Stomach (tissue), 4 donors: ENCODE measurements at regions not wholly inside any gene's neighbourhood (a gene's known extent, or its start where the extent isn't known, plus 50 kb on each side); places are given as distances from the start of the nearest gene placed in this dataset.

Experiments
- POLR2A ChIP-seq, 4 donors: fragments of 450-650 bp; IDR thresholded peaks; one replicate each; pipeline ENCODE4 v1.6.1; 2016; ENCODE audit warnings: antibody characterized with exemption in 4 of 4, control low read depth in 2 of 4, mild to moderate bottlenecking in 1 of 4, moderate library complexity in 1 of 4
- TF ChIP-seq, protein P1 (sequence below), 7 experiments: fragments of 450-650 bp in 4 of 7; fragments of 200-600 bp in 3 of 7; sonication (generic) in 3 of 7; IDR thresholded peaks; one replicate each; pipeline ENCODE4 v1.5.1; 2016 to 2019; ENCODE audit warnings: antibody characterized with exemption in 7 of 7, control low read depth in 2 of 7, mild to moderate bottlenecking in 1 of 7

DNA sequence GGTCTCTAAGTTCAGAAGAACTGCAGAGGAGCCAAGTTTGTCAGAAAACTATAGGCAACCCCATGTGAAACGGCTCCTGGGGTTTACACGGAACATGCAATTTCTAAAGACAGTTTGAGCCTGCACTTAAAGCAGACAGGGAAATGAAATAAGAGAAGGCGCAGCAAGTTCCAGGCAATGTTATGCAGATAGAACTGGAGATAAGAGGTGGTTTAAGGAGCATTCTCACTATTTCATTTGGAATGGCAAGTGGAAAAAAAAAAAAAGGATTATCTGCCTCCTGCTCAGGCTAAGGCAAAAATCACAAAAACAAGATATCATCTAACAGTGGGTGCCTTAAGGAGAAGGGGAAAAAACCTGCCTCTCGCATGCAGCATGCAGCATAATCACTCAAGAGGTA, 2252.4 kb downstream of the MAT2B start:
- TF ChIP-seq, protein P1, sequence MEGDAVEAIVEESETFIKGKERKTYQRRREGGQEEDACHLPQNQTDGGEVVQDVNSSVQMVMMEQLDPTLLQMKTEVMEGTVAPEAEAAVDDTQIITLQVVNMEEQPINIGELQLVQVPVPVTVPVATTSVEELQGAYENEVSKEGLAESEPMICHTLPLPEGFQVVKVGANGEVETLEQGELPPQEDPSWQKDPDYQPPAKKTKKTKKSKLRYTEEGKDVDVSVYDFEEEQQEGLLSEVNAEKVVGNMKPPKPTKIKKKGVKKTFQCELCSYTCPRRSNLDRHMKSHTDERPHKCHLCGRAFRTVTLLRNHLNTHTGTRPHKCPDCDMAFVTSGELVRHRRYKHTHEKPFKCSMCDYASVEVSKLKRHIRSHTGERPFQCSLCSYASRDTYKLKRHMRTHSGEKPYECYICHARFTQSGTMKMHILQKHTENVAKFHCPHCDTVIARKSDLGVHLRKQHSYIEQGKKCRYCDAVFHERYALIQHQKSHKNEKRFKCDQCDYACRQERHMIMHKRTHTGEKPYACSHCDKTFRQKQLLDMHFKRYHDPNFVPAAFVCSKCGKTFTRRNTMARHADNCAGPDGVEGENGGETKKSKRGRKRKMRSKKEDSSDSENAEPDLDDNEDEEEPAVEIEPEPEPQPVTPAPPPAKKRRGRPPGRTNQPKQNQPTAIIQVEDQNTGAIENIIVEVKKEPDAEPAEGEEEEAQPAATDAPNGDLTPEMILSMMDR (IDR thresholded peaks at IDR 0.05) = no peak
- no peak for TF ChIP-seq POLR2A (IDR thresholded peaks at IDR 0.05)
